ENCODE measurements at regions not wholly inside any gene's neighbourhood (a gene's known extent, or its start where the extent isn't known, plus 50 kb on each side); places are given as distances from the start of the nearest gene placed in this dataset.
A peak's percentile ranks its signal among the peaks of the same experiment; 100 is the strongest.
"Not testable (repeated sequence)": the region's sequence is repeated elsewhere in the genome, so short reads cannot be mapped to it uniquely, and the experiment has no call there.

DNA sequence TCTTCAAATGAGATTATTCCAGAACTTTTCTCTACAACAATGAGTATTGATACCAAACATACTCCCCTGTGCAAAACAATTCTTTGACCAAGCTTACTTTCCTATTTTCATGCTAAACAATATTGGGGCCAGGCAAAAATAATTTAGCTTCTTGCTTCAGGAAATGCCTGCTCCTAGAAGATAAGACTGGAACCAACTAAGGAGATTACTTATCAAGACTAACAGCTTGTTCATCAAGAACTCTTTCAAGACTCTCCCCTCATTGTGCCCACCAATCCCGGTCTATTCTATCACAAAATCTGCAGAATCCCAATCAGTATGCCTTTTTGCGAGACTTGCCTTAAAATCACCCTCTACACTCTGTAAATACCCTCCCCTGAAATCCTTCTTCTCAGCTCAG, 536.6 kb downstream of the RWDD3 start:
- Mint-ChIP-seq H3K36me3 (no peaks in the 10 kb centered on the region), H3K27me3 (no peaks in the 10 kb centered on the region), H3K4me1 (no peaks in the 10 kb centered on the region), H3K4me3 (no peak overlapping the region), H3K9me3 (peaks cover 0 to 11% (median 4%) of the 10 kb centered on the region in 7 donors), H3K27ac (no peak overlapping the region)
- DNase-seq: no peak
- ATAC-seq (ENCODE audit: low read depth in 2 of 2): no peak

DNA sequence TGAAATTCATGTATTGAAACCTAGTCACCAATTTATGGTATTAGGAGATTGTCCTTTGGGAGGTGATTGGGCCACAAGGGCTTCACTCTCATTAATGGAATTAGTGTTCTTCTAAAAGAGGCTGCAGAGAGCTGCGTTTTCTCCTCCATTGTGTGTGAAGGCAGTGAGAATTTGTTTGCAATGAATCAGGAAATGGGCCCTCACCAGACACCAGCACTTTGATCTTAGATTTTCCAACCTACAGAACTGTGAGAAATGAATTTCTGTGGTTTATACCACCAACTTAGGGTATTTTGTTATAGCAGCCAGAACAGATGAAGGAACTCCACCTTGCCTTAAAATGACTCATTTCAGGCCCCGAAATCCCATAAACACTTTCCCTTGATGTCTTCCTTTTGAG, 544.2 kb downstream of the RWDD3 start:
- ATAC-seq (ENCODE audit: low read depth in 2 of 2): no peak
- Mint-ChIP-seq H3K27ac (no peak overlapping the region), H3K4me3 (no peak overlapping the region), H3K9me3 (peaks cover 0 to 8% (median 5%) of the 10 kb centered on the region in 7 donors), H3K4me1 (no peaks in the 10 kb centered on the region), H3K36me3 (no peaks in the 10 kb centered on the region), H3K27me3 (no peaks in the 10 kb centered on the region)
- no peak for DNase-seq

DNA sequence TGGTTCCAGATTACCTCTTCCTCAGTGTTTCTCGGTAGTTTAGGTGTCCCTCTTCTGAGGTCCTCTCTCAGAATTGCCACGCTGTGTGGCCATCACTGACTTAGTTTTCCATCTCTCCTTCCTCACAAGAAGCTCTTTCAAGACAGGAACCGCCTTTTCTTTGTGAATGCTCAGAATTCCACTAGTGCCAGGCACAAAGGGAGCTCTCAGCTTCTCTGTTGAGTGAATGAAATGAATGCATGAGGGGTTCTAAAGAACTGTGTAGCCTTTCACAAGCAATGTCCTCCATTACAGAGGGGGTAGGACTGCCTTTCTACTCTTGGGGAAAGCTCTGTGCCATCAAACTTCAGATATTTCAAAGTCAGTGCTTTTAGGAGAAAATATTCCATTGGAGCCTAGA, 546.8 kb downstream of the RWDD3 start:
- Mint-ChIP-seq H3K4me3 (no peak overlapping the region), H3K36me3 (no peaks in the 10 kb centered on the region), H3K9me3 (peaks cover 0 to 8% (median 5%) of the 10 kb centered on the region in 7 donors), H3K27ac (no peak overlapping the region), H3K27me3 (no peaks in the 10 kb centered on the region), H3K4me1 (no peaks in the 10 kb centered on the region)
- DNase-seq (no peak), ATAC-seq (ENCODE audit: low read depth in 2 of 2) (no peak)

DNA sequence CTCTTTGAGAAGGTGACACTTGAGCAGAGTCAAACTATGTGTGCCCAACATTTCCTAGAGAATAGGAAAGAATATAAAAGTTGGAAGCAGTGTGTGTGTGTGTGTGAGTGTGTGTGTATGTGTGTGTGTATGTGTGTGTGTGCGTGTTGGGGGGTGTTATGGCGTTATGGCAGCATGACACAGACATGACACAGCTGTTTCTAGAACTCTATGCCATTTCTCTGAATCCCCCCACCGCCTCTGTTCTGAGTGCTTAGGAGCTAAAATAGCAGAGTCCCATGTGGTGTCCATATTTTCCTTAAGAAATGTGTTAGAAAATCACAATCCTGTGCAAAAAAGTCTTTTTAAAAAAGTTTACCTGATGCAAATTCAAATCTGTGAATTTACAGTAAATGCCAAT, 556.1 kb downstream of the RWDD3 start:
- Mint-ChIP-seq H3K27me3 (no peaks in the 10 kb centered on the region), H3K27ac (no peak overlapping the region), H3K4me3 (no peak overlapping the region), H3K36me3 (no peaks in the 10 kb centered on the region), H3K4me1 (no peaks in the 10 kb centered on the region), H3K9me3 (peaks cover 1 to 26% (median 7%) of the 10 kb centered on the region in 7 donors)
- ATAC-seq (ENCODE audit: low read depth in 2 of 2): no peak
- DNase-seq: no peak

DNA sequence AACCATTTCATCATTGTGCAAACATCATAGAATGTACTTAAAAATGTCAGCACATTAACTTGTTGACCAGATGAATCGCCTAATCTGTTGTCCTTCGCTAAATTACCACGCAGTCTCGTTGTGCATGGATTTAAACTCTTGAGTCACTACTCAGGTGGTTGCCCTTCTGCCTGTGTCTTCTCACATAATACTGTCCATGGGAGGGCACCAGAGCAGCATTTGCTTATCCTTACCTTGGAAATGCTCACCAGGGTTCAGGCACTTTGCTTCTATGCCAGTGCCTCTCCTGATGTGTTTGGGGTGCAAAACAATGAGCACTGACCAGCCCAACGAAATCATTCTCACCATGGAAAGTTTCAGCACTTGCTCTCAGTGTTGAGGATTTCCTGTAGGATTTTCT, 559.9 kb downstream of the RWDD3 start:
- Mint-ChIP-seq H3K9me3 (peaks cover 1 to 23% (median 7%) of the 10 kb centered on the region in 7 donors), H3K36me3 (no peaks in the 10 kb centered on the region), H3K27me3 (no peaks in the 10 kb centered on the region), H3K27ac (no peak overlapping the region), H3K4me1 (no peaks in the 10 kb centered on the region), H3K4me3 (no peak overlapping the region)
- ATAC-seq (ENCODE audit: low read depth in 2 of 2) (no peak), DNase-seq (no peak)

DNA sequence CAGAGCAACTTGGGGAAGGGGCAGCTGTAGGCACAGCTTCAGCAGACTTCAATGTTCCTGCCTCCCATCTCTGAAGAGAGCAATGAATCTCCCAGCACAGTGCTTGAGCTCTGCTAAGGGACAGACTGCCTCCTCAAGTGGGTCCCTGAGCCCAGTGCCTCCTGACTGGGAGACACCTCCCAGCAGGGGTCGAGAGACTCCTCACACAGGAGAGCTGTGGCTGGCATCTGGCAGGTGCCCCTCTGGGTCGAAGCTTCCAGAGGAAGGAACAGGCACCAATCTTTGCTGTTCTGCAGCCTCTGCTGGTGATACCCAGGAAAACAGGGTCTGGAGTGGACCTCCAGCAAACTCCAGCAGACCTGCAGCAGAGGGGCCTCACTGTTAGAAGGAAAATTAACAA, 563.8 kb downstream of the RWDD3 start:
- ATAC-seq (ENCODE audit: low read depth in 2 of 2); H3K27me3 Mint-ChIP-seq; H3K4me1 Mint-ChIP-seq: not testable (repeated sequence)

DNA sequence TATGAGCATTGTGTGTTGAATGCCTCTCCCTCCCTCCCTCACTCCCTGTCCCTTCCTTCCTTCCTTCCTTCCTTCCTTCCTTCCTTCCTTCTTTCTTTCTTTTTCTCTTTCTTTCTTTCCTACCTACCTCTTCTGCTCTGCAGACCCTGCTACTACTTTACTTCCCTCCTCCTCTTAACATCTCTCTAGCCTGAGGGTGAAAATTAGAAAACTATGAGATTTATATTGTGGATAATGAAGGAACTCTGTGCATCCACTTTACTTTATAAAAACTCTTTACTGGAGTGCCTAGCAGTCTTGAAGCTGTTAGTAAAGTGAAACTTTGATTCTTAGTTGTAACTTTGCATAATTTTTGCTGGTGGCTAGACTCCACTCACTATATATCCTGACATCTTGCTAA, 572.2 kb downstream of the RWDD3 start:
- ATAC-seq (ENCODE audit: low read depth in 2 of 2): no peak
- Mint-ChIP-seq H3K27me3 (no peaks in the 10 kb centered on the region), H3K4me1 (no peaks in the 10 kb centered on the region), H3K27ac (no peak overlapping the region), H3K36me3 (no peaks in the 10 kb centered on the region), H3K9me3 (peaks cover 0 to 11% (median 8%) of the 10 kb centered on the region in 7 donors), H3K4me3 (no peak overlapping the region)
- DNase-seq: no peak

More for the DNA sequence above, 563.8 kb downstream of the RWDD3 start:
- H3K4me3 Mint-ChIP-seq, DNase-seq, H3K36me3 Mint-ChIP-seq: not testable (repeated sequence)
- Mint-ChIP-seq H3K9me3 (peaks cover 6 to 33% (median 12%) of the 10 kb centered on the region in 7 donors), H3K27ac (peak overlapping the region in 1 of 6 donors; percentile 49)

DNA sequence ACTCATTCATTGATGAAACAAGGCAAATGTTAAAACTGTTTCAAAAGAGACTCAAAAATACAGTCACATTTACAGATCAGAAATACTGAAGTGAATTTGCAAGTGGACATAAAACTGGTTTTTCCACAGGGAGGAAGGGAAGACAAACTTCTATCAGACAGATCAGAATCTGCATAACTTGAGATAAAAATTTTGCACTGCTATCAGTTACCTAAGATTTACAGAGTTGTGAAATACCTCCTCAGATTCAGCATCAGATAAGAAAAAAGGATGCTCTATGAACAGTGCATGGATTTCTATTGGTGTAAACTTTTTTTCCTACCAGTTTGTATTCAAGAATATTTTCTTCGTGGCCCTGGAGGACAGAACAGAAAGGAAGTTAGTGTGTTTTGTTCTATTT, 575.4 kb downstream of the RWDD3 start:
- DNase-seq: no peak
- H3K4me3 Mint-ChIP-seq: no peak overlapping the region
- peaks cover 0 to 11% (median 2%) of the 10 kb centered on the region in 7 donors for H3K9me3 Mint-ChIP-seq
- no peaks in the 10 kb centered on the region for H3K27me3 Mint-ChIP-seq
- no peak overlapping the region for H3K27ac Mint-ChIP-seq
- ATAC-seq (ENCODE audit: low read depth in 2 of 2): no peak
- H3K36me3 Mint-ChIP-seq: no peaks in the 10 kb centered on the region
- H3K4me1 Mint-ChIP-seq: no peaks in the 10 kb centered on the region

DNA sequence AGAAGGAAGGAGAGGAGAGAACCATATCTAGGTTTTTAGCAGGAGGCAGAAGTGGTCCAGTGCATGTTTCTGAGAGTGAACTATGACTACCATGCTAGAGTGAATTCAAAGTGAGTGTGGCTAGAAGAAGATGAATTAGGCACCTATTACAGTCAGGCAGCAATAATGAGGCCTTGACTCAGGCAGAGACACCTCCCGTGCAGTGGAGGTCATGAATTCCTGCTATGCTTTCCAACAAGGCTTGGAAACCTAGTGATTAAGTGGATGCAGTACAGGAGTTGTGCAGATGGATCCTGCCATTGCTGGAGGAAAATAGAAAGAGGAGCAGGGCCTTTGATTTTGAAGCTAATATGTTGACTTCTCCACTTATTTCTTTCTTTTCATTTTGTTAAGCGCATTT, 581.5 kb downstream of the RWDD3 start:
- ATAC-seq (ENCODE audit: low read depth in 2 of 2) (no peak), DNase-seq (no peak)
- Mint-ChIP-seq H3K36me3 (no peaks in the 10 kb centered on the region), H3K4me1 (no peaks in the 10 kb centered on the region), H3K27ac (no peak overlapping the region), H3K27me3 (no peaks in the 10 kb centered on the region), H3K9me3 (peaks cover 0 to 9% (median 2%) of the 10 kb centered on the region in 7 donors), H3K4me3 (no peak overlapping the region)

DNA sequence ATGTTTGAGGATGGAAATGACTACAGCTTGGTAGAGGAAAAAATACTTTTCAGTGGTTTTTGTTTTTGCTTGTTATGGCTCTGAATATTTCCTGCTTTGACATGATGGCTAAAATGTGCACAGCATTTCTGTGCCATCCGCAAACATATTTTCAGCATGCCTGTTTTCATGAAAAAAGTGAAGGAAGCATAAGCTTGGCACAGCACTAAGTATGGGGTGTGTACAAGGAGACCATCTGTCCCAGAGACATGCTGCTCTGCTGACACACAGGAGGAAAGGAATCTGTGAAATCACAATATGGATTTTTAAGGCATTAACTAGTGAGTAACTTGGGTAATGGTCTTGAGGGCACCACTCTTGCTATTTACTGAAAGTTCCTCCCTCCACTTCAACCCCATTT, 595.5 kb downstream of the RWDD3 start:
- Mint-ChIP-seq H3K27me3 (no peaks in the 10 kb centered on the region), H3K4me3 (no peak overlapping the region), H3K36me3 (no peaks in the 10 kb centered on the region), H3K4me1 (no peaks in the 10 kb centered on the region), H3K27ac (no peak overlapping the region), H3K9me3 (peaks cover 0 to 13% (median 10%) of the 10 kb centered on the region in 7 donors)
- ATAC-seq (ENCODE audit: low read depth in 2 of 2) (no peak), DNase-seq (no peak)

DNA sequence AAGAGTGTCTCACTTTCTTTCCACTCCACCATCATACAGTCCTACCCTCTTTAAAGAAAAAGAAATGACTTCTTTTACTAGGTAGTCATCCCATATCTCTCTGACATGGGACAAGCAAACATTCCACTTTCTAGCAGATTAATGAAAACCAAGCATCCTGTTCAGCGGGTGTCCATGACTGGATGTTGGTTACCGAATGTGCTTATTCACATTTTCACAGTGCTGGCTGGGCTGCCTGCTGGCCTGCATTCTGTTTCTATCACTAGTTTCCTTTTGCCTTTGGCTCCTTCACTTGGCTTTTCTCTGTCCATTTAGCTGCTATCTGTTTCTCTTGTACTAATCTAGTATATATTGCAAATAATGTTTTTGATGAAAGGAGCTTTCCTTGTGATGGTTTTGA, 598.4 kb downstream of the RWDD3 start:
- ATAC-seq (ENCODE audit: low read depth in 2 of 2) (no peak), DNase-seq (no peak)
- H3K4me1 Mint-ChIP-seq: no peaks in the 10 kb centered on the region
- no peak overlapping the region for H3K27ac Mint-ChIP-seq
- no peaks in the 10 kb centered on the region for H3K27me3 Mint-ChIP-seq
- H3K9me3 Mint-ChIP-seq: peaks cover 9 to 32% (median 18%) of the 10 kb centered on the region in 7 donors
- no peak overlapping the region for H3K4me3 Mint-ChIP-seq
- H3K36me3 Mint-ChIP-seq: no peaks in the 10 kb centered on the region

DNA sequence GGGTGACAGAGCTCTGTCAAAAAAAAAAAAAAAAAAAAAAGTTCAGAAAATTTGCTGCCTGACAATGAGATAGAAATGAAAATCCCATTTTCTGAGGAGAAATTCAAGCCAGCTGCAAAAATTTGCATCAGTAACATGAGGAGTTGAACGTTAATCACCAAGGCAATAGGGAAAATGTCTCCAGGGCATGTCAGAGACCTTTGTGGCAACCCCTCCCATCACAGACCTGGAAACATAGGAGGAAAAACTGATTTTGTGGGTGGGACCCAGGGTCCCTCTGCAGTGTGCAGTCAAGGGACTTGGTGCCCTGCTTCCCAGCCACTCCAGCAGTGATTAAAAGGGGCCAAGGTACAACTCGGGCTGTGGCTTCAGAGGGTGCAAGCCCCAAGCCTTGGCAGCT, 615.4 kb downstream of the RWDD3 start:
- no peak for DNase-seq
- Mint-ChIP-seq H3K4me1 (no peaks in the 10 kb centered on the region), H3K4me3 (no peak overlapping the region), H3K9me3 (peaks cover 0 to 28% (median 6%) of the 10 kb centered on the region in 7 donors), H3K36me3 (no peaks in the 10 kb centered on the region), H3K27ac (no peak overlapping the region), H3K27me3 (no peaks in the 10 kb centered on the region)
- ATAC-seq (ENCODE audit: low read depth in 2 of 2): no peak

DNA sequence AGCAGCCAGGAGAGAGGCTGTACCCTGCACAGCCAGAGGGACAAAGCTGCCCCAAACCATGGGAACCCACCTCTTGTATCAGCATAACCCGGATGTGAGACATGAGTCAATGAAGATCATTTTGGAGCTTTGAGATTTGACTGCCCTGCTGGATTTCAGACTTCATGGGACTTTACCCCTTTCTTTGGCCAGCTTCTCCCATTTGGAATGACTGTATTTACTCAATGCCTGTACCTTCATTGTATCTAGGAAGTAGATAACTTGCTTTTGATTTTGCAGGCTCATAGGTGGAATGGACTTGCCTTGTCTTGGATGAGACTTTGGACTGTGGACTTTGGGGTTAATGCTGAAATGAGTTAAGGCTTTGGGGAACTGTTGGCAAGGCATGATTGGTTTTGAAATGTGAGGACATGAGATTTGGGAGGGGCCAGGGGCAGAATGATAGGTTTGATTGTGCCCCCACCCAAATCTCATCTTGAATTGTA, 616.2 kb downstream of the RWDD3 start:
- no peak for DNase-seq
- Mint-ChIP-seq H3K4me1 (no peaks in the 10 kb centered on the region), H3K36me3 (no peaks in the 10 kb centered on the region), H3K9me3 (peaks cover 0 to 26% (median 6%) of the 10 kb centered on the region in 7 donors), H3K27ac (no peak overlapping the region), H3K27me3 (no peaks in the 10 kb centered on the region), H3K4me3 (no peak overlapping the region)
- no peak for ATAC-seq (ENCODE audit: low read depth in 2 of 2)

DNA sequence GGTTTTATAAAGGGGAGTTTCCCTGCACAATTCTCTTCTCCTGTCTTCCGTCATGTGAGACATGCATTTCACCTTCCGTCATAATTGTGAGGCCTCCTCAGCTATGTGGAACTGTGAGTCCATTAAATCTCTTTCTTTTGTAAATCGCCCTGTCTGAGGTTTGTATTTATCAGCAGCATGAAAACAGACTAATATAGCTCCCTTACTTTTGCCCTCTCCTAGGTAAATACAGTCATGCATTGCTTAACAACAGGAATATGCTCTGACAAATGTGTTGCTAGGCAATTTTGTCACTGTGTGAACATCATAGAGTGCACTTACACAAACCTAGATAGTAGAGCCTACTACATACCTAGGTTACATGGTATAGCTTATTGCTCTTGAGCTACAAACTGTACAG, 616.8 kb downstream of the RWDD3 start:
- Mint-ChIP-seq H3K9me3 (peaks cover 0 to 26% (median 6%) of the 10 kb centered on the region in 7 donors), H3K4me1 (no peaks in the 10 kb centered on the region), H3K27ac (no peak overlapping the region), H3K27me3 (no peaks in the 10 kb centered on the region), H3K36me3 (no peaks in the 10 kb centered on the region), H3K4me3 (no peak overlapping the region)
- ATAC-seq (ENCODE audit: low read depth in 2 of 2): no peak
- no peak for DNase-seq

DNA sequence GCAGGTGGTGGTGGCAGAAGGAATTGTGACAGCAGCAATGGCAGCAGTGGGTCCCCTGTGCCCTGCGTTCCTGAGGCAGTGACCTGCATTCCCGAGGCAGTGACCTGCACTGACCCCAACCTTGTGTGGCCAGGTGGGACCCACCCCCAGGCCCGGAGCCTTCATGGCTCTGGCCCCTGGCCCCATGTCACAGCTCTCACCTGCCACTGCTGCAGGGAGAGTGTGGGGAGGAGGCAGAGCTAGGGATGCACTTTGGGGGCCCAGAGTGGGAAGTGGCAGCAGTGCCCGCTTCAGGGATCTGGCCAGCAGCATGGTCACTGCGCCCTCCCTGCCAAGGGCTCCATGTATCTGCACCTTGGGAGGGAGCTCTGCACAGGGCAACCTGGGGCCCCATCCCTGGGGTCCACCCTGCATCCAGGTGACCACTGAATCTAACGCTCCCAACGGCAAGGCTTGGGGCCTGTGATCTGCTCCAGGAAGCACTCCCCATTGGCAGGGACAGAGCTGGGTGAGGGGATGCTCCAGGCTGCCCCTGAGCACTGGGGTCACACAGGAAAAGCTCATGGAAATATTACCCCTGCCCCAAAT, 618.6 kb downstream of the RWDD3 start:
- no peaks in the 10 kb centered on the region for H3K27me3 Mint-ChIP-seq
- peaks cover 0 to 17% (median 5%) of the 10 kb centered on the region in 7 donors for H3K9me3 Mint-ChIP-seq
- no peak overlapping the region for H3K27ac Mint-ChIP-seq
- DNase-seq (no peak), ATAC-seq (ENCODE audit: low read depth in 2 of 2) (no peak)
- H3K4me3 Mint-ChIP-seq: no peak overlapping the region
- no peaks in the 10 kb centered on the region for H3K36me3 Mint-ChIP-seq
- no peaks in the 10 kb centered on the region for H3K4me1 Mint-ChIP-seq

Measured in naive B cell (primary cell).